ENCODE measurements at regions not wholly inside any gene's neighbourhood (a gene's known extent, or its start where the extent isn't known, plus 50 kb on each side); places are given as distances from the start of the nearest gene placed in this dataset.

DNA sequence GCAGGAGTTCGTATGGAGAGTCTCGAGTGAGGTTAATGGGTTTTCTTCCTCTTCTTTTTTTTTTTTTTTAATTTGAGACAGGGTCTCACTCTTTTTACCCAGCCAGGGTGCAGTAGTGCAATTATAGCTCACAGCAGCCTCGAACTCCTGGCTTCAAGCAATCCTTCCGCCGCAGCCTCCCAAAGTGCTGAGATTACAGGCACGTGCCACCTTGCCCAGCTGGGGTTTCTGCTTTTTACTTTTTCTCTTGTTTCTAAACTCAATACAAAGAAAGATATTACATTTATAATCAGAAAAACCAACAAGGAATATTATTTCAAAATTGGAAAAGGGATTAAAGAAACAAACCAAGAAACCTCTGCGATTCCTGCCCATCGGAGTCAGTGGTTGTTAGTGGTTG is 175.9 kb downstream of the SEC14L1 start:
- no peak for TF ChIP-seq ZBTB26 (CRISPR knock-in tag; IDR thresholded peaks at IDR 0.05; ENCODE audit: borderline replicate concordance)
- TF ChIP-seq ADNP (CRISPR knock-in tag; IDR thresholded peaks at IDR 0.05), result no peak
- TF ChIP-seq HNF4G (IDR thresholded peaks at IDR 0.05; ENCODE audit: borderline replicate concordance, low read depth, low read length), result no peak
- TF ChIP-seq HNF4G (CRISPR knock-in tag; IDR thresholded peaks at IDR 0.05; ENCODE audit: borderline replicate concordance, low read depth), result no peak
- no peak for TF ChIP-seq JARID2 (CRISPR knock-in tag; IDR thresholded peaks at IDR 0.05; ENCODE audit: insufficient replicate concordance)
- no peak for TF ChIP-seq DRAP1 (CRISPR knock-in tag; IDR thresholded peaks at IDR 0.05)
- TF ChIP-seq, protein P1, sequence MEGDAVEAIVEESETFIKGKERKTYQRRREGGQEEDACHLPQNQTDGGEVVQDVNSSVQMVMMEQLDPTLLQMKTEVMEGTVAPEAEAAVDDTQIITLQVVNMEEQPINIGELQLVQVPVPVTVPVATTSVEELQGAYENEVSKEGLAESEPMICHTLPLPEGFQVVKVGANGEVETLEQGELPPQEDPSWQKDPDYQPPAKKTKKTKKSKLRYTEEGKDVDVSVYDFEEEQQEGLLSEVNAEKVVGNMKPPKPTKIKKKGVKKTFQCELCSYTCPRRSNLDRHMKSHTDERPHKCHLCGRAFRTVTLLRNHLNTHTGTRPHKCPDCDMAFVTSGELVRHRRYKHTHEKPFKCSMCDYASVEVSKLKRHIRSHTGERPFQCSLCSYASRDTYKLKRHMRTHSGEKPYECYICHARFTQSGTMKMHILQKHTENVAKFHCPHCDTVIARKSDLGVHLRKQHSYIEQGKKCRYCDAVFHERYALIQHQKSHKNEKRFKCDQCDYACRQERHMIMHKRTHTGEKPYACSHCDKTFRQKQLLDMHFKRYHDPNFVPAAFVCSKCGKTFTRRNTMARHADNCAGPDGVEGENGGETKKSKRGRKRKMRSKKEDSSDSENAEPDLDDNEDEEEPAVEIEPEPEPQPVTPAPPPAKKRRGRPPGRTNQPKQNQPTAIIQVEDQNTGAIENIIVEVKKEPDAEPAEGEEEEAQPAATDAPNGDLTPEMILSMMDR (CRISPR knock-in tag; IDR thresholded peaks at IDR 0.05), result no peak
- no peak for TF ChIP-seq TBL1XR1 (IDR thresholded peaks at IDR 0.05; ENCODE audit: borderline replicate concordance, low read length, partially characterized antibody)
- TF ChIP-seq ATF5 (CRISPR knock-in tag; IDR thresholded peaks at IDR 0.05; ENCODE audit: low read depth), result no peak
- no peak for TF ChIP-seq GRHL1 (CRISPR knock-in tag; conservative IDR thresholded peaks at IDR 0.05)
- TF ChIP-seq POLR2A (IDR thresholded peaks at IDR 0.05; ENCODE audit: insufficient read depth in 1 of 2, low read depth in 2 of 2, low read length in 2 of 2), result no peak
- TF ChIP-seq PAF1 (CRISPR knock-in tag; IDR thresholded peaks at IDR 0.05), result no peak
- TF ChIP-seq ZSCAN21 (CRISPR knock-in tag; IDR thresholded peaks at IDR 0.05; ENCODE audit: borderline replicate concordance), result no peak
- no peak for TF ChIP-seq SMAD3 (CRISPR knock-in tag; IDR thresholded peaks at IDR 0.05)
- no peak for TF ChIP-seq NR2C2 (CRISPR knock-in tag; IDR thresholded peaks at IDR 0.05; ENCODE audit: borderline replicate concordance)

Measured in HepG2 (cell line).